HG02623 (cell line): ENCODE measurements at regions not wholly inside any gene's neighbourhood (a gene's known extent, or its start where the extent isn't known, plus 50 kb on each side); places are given as distances from the start of the nearest gene placed in this dataset.
"Not testable (repeated sequence)": the region's sequence is repeated elsewhere in the genome, so short reads cannot be mapped to it uniquely, and the experiment has no call there.

Experiments
- ATAC-seq: cut with Tn5 transposase; IDR thresholded peaks from one replicate; pipeline ENCODE4 v1.9.1; 2021; ENCODE audit warnings: moderate library complexity; ENCODE audit not compliant: unreplicated experiment

DNA sequence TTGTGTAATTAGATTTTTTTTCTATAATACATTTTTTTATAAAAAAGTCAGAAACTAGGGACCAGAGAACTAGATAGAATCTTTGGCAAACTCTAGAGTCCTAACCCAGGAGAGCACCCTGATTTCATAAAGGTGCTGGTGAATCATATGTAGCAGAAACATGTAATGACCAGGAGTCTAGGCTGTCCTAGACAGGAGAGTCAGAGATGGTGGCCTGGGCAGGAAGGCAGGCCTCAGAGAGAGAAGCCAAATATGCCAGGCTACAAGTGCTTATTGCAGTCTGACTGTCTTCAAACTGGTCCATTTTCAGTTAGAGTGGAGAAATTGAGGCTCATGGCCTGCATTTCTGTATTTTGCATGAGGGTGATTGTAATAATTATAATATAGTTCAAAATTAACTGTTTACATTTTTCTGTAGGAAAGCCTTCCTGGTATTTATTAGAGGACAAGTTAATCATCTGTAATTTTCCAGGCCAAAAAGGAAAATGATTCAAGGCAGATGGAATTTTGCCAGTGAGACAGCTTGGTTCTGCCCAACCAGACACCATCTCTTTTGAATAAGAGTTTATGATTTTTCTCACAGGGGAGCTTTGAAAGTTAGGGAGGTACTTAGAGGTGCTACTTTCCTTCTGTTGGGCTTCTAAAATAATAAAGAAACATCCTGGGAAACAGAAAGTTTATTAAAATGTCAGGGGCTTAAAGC, 129.8 kb downstream of the S1PR1 start:
- ATAC-seq, result no peak

- no peak for ATAC-seq
Observed at GRCh38 chr1:101367630-101368029, 130.8 kb downstream of the S1PR1 start.

GRCh38 chr1:101370488-101370887, 133.7 kb downstream of the S1PR1 start:
- ATAC-seq, result no peak

DNA sequence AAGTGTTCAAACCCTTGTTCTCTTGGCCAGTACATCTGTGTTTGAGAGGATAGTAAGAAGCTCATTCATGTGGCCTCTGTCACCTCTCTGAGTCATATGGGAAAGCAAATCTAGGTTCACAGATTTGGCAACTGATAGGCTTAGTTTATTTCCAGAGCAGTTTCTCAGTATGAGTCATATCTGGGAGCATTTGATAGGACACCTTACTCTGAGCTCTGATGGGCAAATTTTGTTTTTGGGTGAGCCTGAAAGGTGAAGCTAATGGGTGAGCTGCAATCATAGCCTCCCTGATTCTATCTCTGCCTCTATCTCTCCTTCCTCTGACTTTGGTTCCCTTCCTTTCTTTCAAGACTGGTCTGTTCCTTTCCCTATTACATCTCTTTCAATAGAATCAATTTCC, 134.4 kb downstream of the S1PR1 start:
- peak; percentile 92 for ATAC-seq

DNA sequence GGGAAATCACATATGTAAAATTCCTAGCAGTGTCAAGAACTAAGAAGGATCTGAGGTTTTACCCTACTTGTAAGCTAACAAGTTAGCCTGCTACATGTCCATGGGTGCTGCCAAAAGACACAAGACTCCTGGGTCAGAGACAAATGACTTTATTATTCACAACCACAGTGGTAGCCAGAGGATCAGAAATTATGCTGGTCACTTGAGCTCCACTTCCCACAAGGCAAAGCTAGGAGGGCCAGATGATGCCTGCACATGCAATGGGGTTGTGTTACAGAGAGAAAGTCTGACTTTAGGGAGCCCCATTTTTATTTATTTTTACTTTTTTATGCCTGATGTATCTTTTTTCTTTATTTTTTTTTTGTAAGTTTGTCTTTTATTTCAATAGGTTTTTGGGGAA, 136.8 kb downstream of the S1PR1 start:
- ATAC-seq, result no peak

DNA sequence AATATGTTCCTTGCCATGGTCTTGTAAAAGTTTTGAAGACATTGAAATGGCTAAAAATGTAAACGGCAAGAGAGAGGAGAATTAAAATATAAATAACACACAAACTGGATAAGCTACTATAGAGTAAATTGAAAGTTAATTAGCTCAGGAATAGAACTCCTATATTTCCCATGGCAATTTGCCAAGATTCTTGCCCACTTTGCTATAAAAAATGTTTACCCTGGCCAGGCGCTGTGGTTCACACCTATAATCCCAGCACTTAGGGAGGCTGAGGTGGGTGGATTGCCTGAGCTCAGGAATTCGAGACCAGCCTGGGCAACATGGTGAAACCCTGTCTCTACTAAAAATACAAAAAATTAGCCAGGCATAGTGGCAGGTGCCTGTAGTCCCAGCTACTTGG, 138.6 kb downstream of the S1PR1 start:
- ATAC-seq, result not testable (repeated sequence)

GRCh38 chr1:101376121-101377083, 139.6 kb downstream of the S1PR1 start:
- no peak for ATAC-seq

GRCh38 chr1:101377084-101377835, 140.4 kb downstream of the S1PR1 start:
- ATAC-seq, result no peak

DNA sequence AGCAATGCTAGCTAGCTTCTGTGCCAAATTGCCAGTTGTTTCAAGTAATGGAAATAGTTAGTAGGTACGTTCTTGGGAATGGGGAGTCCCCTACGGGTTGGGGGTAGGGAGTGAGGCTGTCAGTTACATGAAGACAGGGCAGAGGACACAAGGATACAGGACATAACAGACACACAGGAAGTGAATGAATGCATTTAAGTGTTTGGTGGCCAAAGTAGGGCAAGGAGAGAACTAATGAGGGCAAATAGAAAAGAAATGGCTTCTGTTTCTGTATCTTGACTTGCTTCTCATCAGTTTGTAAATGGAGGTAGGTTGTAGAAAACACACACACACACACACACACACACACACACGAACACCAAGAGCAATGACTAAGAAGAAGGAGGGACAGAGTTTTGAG, 142.2 kb downstream of the S1PR1 start:
- no peak for ATAC-seq

- peak; percentile 98 for ATAC-seq
Observed at GRCh38 chr1:101379950-101380349, 143.1 kb downstream of the S1PR1 start.

- no peak for ATAC-seq
Observed at GRCh38 chr1:101382135-101382534, 145.3 kb downstream of the S1PR1 start.

DNA sequence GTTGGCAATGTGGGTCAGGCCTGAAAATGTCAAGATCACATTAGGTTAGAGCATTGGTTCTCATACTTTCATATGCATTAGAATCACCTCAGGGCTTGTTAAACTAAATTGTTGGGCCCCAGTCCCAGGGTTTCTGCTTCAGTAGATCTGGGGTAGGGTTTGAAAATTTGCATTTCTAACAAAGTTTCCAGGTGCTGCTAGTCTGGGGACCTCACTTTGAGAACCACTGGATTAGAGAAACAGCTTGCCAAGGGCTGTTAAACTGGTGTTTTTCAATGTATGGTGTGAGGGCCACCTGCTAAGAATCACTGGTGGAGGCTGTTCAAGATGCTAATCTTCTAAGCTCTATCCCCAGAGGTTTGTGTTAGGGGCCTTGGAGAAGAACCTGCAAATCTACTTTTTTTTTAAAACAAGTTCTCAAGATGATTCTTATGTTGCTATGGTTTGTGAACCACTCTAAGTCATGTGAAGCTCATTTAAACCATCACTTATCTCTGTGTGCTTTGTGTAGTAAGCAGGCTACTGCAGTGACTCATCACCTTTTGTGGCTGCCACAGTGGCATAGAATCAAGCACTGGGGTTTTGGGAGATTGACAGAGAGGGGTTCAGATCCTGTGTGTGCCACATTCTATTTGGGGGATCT, 152.2 kb downstream of the S1PR1 start:
- ATAC-seq, result peak; percentile 83

GRCh38 chr1:101389547-101389929, 152.7 kb downstream of the S1PR1 start:
- no peak for ATAC-seq

GRCh38 chr1:101392552-101392951, 155.7 kb downstream of the S1PR1 start:
- ATAC-seq, result no peak

DNA sequence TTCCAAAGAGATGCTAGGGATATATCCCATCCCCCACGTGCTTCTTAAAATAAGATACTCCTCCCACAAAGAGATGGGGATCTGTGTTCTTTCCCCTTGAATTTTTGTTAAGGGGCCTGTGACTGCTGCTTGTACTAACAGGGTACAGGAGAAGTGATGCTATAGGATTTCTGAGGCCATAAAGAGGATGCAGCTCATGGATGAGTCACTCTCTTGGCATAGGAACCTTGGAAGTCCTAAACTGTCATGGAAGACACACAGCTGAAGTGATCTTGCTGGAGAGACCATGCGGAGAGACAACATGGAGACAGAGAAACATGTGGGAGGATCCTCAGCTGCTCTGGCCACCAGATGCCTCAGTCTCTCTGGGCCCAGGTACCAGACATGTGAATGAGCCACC, 157.2 kb downstream of the S1PR1 start:
- no peak for ATAC-seq

GRCh38 chr1:101399222-101399621, 162.4 kb downstream of the S1PR1 start:
- no peak for ATAC-seq

GRCh38 chr1:101406271-101406670, 169.5 kb downstream of the S1PR1 start:
- ATAC-seq, result no peak

- ATAC-seq, result no peak
Observed at GRCh38 chr1:101406681-101407080, 169.9 kb downstream of the S1PR1 start.

GRCh38 chr1:101407505-101408211, 170.8 kb downstream of the S1PR1 start:
- peak; percentile 65 for ATAC-seq
